ENCODE measurements at regions not wholly inside any gene's neighbourhood (a gene's known extent, or its start where the extent isn't known, plus 50 kb on each side); places are given as distances from the start of the nearest gene placed in this dataset.
"Not testable (repeated sequence)": the region's sequence is repeated elsewhere in the genome, so short reads cannot be mapped to it uniquely, and the experiment has no call there.

- H4K20me1 ChIP-seq (ENCODE audit: insufficient read depth, poor library complexity, severe bottlenecking), result no peaks in the 10 kb centered on the region
- no peak overlapping the region for H3K4me3 ChIP-seq
- no peak overlapping the region for H2AFZ ChIP-seq
- H3K9me2 ChIP-seq (replicated peaks; ENCODE audit: insufficient read depth), result no peaks in the 10 kb centered on the region
- no peak for DNase-seq (ENCODE audit: low spot score)
- no peaks in the 10 kb centered on the region for H3K9me3 ChIP-seq (ENCODE audit: low read depth)
- H3K4me2 ChIP-seq, result no peak overlapping the region
- WGBS (ENCODE audit: low lambda C conversion rate, missing lambda C conversion rate), result 95% methylated on average over 4 of the region's 4 CpGs
- H3K79me2 ChIP-seq, result no peaks in the 10 kb centered on the region
- H3K36me3 ChIP-seq (replicated peaks; ENCODE audit: insufficient read depth, low read depth), result no peaks in the 10 kb centered on the region
- no peaks in the 10 kb centered on the region for H3K4me1 ChIP-seq (ENCODE audit: insufficient read depth)
- no peak for TF ChIP-seq EZH2 (IDR thresholded peaks at IDR 0.05; ENCODE audit: borderline replicate concordance)
- TF ChIP-seq EZH2phosphoT487 (IDR thresholded peaks at IDR 0.05; ENCODE audit: low read depth, severe bottlenecking, unreplicated experiment), result no peak
- TF ChIP-seq CTCF (IDR thresholded peaks at IDR 0.05; ENCODE audit: poor library complexity), result no peak
- H3K27me3 ChIP-seq, result no peaks in the 10 kb centered on the region
- H3K27ac ChIP-seq, result no peak overlapping the region
Measured at GRCh38 chr6:67881706-67882065, 753.4 kb upstream of the ADGRB3 start.

- Histone ChIP-seq H3K9me3 (ENCODE audit: low read depth) (no peaks in the 10 kb centered on the region), H2AFZ (no peak overlapping the region), H4K20me1 (ENCODE audit: insufficient read depth, poor library complexity, severe bottlenecking) (no peaks in the 10 kb centered on the region), H3K4me3 (no peak overlapping the region), H3K27ac (no peak overlapping the region), H3K79me2 (no peaks in the 10 kb centered on the region), H3K9me2 (replicated peaks; ENCODE audit: insufficient read depth) (no peaks in the 10 kb centered on the region), H3K4me1 (ENCODE audit: insufficient read depth) (no peaks in the 10 kb centered on the region), H3K27me3 (no peaks in the 10 kb centered on the region), H3K36me3 (replicated peaks; ENCODE audit: insufficient read depth, low read depth) (no peaks in the 10 kb centered on the region), H3K4me2 (no peak overlapping the region)
- WGBS (ENCODE audit: low lambda C conversion rate, missing lambda C conversion rate), result 90% methylated on average over 16 of the region's 16 CpGs
- TF ChIP-seq EZH2phosphoT487 (IDR thresholded peaks at IDR 0.05; ENCODE audit: low read depth, severe bottlenecking, unreplicated experiment), result no peak
- no peak for TF ChIP-seq CTCF (IDR thresholded peaks at IDR 0.05; ENCODE audit: poor library complexity)
- no peak for TF ChIP-seq EZH2 (IDR thresholded peaks at IDR 0.05; ENCODE audit: borderline replicate concordance)
- no peak for DNase-seq (ENCODE audit: low spot score)
Measured at GRCh38 chr6:67880939-67881705, 754.0 kb upstream of the ADGRB3 start.

- not testable (repeated sequence) for H2AFZ ChIP-seq; H3K27ac ChIP-seq; H3K9me3 ChIP-seq (ENCODE audit: low read depth); H3K36me3 ChIP-seq (replicated peaks; ENCODE audit: insufficient read depth, low read depth); H4K20me1 ChIP-seq (ENCODE audit: insufficient read depth, poor library complexity, severe bottlenecking); DNase-seq (ENCODE audit: low spot score); H3K27me3 ChIP-seq; H3K4me2 ChIP-seq; H3K4me1 ChIP-seq (ENCODE audit: insufficient read depth); H3K79me2 ChIP-seq; H3K4me3 ChIP-seq; H3K9me2 ChIP-seq (replicated peaks; ENCODE audit: insufficient read depth)
- 92% methylated on average over 3 of the region's 4 CpGs for WGBS (ENCODE audit: low lambda C conversion rate, missing lambda C conversion rate)
Measured at GRCh38 chr6:67880343-67880742, 754.7 kb upstream of the ADGRB3 start.

- not testable (repeated sequence) for DNase-seq (ENCODE audit: low spot score); H3K79me2 ChIP-seq; H4K20me1 ChIP-seq (ENCODE audit: insufficient read depth, poor library complexity, severe bottlenecking); H3K4me1 ChIP-seq (ENCODE audit: insufficient read depth); H3K27ac ChIP-seq; H3K4me2 ChIP-seq; H3K36me3 ChIP-seq (replicated peaks; ENCODE audit: insufficient read depth, low read depth); H3K4me3 ChIP-seq; H2AFZ ChIP-seq; H3K9me2 ChIP-seq (replicated peaks; ENCODE audit: insufficient read depth); H3K27me3 ChIP-seq; H3K9me3 ChIP-seq (ENCODE audit: low read depth)
- WGBS (ENCODE audit: low lambda C conversion rate, missing lambda C conversion rate), result no CpG with 5 or more reads among the region's 1 CpG
Measured at GRCh38 chr6:67879928-67880327, 755.2 kb upstream of the ADGRB3 start.

- H3K27me3 ChIP-seq; H3K9me3 ChIP-seq (ENCODE audit: low read depth); H3K4me2 ChIP-seq; H3K4me1 ChIP-seq (ENCODE audit: insufficient read depth); H3K27ac ChIP-seq; H2AFZ ChIP-seq; H4K20me1 ChIP-seq (ENCODE audit: insufficient read depth, poor library complexity, severe bottlenecking); H3K36me3 ChIP-seq (replicated peaks; ENCODE audit: insufficient read depth, low read depth); DNase-seq (ENCODE audit: low spot score); H3K9me2 ChIP-seq (replicated peaks; ENCODE audit: insufficient read depth); H3K79me2 ChIP-seq; H3K4me3 ChIP-seq: not testable (repeated sequence)
- WGBS (ENCODE audit: low lambda C conversion rate, missing lambda C conversion rate), result 79% methylated on average over 1 of the region's 1 CpG
Measured at GRCh38 chr6:67879105-67879904, 755.8 kb upstream of the ADGRB3 start.

- not testable (repeated sequence) for H3K4me1 ChIP-seq (ENCODE audit: insufficient read depth); DNase-seq (ENCODE audit: low spot score); H3K9me2 ChIP-seq (replicated peaks; ENCODE audit: insufficient read depth); H3K27me3 ChIP-seq; H3K27ac ChIP-seq; H3K9me3 ChIP-seq (ENCODE audit: low read depth); H3K36me3 ChIP-seq (replicated peaks; ENCODE audit: insufficient read depth, low read depth); H2AFZ ChIP-seq; H4K20me1 ChIP-seq (ENCODE audit: insufficient read depth, poor library complexity, severe bottlenecking); H3K4me3 ChIP-seq; H3K4me2 ChIP-seq; H3K79me2 ChIP-seq
- WGBS (ENCODE audit: low lambda C conversion rate, missing lambda C conversion rate), result 86% methylated on average over 7 of the region's 7 CpGs
Measured at GRCh38 chr6:67878216-67878615, 756.9 kb upstream of the ADGRB3 start.

Measured in hepatocyte (in vitro differentiated cells).